ENCODE measurements at regions not wholly inside any gene's neighbourhood (a gene's known extent, or its start where the extent isn't known, plus 50 kb on each side); places are given as distances from the start of the nearest gene placed in this dataset.

- H3K36me3 ChIP-seq (ENCODE audit: insufficient read depth, low read depth, low read length): no peaks in the 10 kb centered on the region
- no peaks in the 10 kb centered on the region for H3K4me1 ChIP-seq (ENCODE audit: insufficient read depth, low read length)
- no peaks in the 10 kb centered on the region for H3K9me3 ChIP-seq (ENCODE audit: insufficient read depth, low read depth, low read length)
- no peak overlapping the region for H3K9ac ChIP-seq (ENCODE audit: low read depth, low read length)
- no peak overlapping the region for H3K4me3 ChIP-seq (ENCODE audit: low read length)
- no peaks in the 10 kb centered on the region for H3K27me3 ChIP-seq (ENCODE audit: insufficient read depth, low read length)
- H3K27ac ChIP-seq (ENCODE audit: low read length): no peak overlapping the region
Observed at GRCh38 chr10:111801841-111802240, 381.7 kb downstream of the GPAM start.

GRCh38 chr10:111804781-111805180, 378.8 kb downstream of the GPAM start:
- H3K4me1 ChIP-seq (ENCODE audit: insufficient read depth, low read length): no peaks in the 10 kb centered on the region
- H3K36me3 ChIP-seq (ENCODE audit: insufficient read depth, low read depth, low read length): no peaks in the 10 kb centered on the region
- H3K9ac ChIP-seq (ENCODE audit: low read depth, low read length): no peak overlapping the region
- H3K27ac ChIP-seq (ENCODE audit: low read length): no peak overlapping the region
- H3K4me3 ChIP-seq (ENCODE audit: low read length): no peak overlapping the region
- no peaks in the 10 kb centered on the region for H3K9me3 ChIP-seq (ENCODE audit: insufficient read depth, low read depth, low read length)
- no peaks in the 10 kb centered on the region for H3K27me3 ChIP-seq (ENCODE audit: insufficient read depth, low read length)

- Histone ChIP-seq H3K9ac (ENCODE audit: low read depth, low read length) (no peak overlapping the region), H3K4me3 (ENCODE audit: low read length) (no peak overlapping the region), H3K27ac (ENCODE audit: low read length) (no peak overlapping the region), H3K9me3 (ENCODE audit: insufficient read depth, low read depth, low read length) (no peaks in the 10 kb centered on the region), H3K36me3 (ENCODE audit: insufficient read depth, low read depth, low read length) (no peaks in the 10 kb centered on the region), H3K27me3 (ENCODE audit: insufficient read depth, low read length) (no peaks in the 10 kb centered on the region), H3K4me1 (ENCODE audit: insufficient read depth, low read length) (no peaks in the 10 kb centered on the region)
Observed at GRCh38 chr10:111811517-111811916, 372.0 kb downstream of the GPAM start.

- H3K36me3 ChIP-seq (ENCODE audit: insufficient read depth, low read depth, low read length): no peaks in the 10 kb centered on the region
- H3K27ac ChIP-seq (ENCODE audit: low read length): no peak overlapping the region
- no peaks in the 10 kb centered on the region for H3K4me1 ChIP-seq (ENCODE audit: insufficient read depth, low read length)
- H3K9me3 ChIP-seq (ENCODE audit: insufficient read depth, low read depth, low read length): no peaks in the 10 kb centered on the region
- no peak overlapping the region for H3K9ac ChIP-seq (ENCODE audit: low read depth, low read length)
- no peak overlapping the region for H3K4me3 ChIP-seq (ENCODE audit: low read length)
- no peaks in the 10 kb centered on the region for H3K27me3 ChIP-seq (ENCODE audit: insufficient read depth, low read length)
Observed at GRCh38 chr10:111820471-111820870, 363.1 kb downstream of the GPAM start.

- no peaks in the 10 kb centered on the region for H3K27me3 ChIP-seq (ENCODE audit: insufficient read depth, low read length)
- H3K9me3 ChIP-seq (ENCODE audit: insufficient read depth, low read depth, low read length): no peaks in the 10 kb centered on the region
Observed at GRCh38 chr10:111821871-111822270, 361.7 kb downstream of the GPAM start.

GRCh38 chr10:111822661-111823060, 360.9 kb downstream of the GPAM start:
- Histone ChIP-seq H3K4me3 (ENCODE audit: low read length) (no peak overlapping the region), H3K27me3 (ENCODE audit: insufficient read depth, low read length) (no peaks in the 10 kb centered on the region), H3K27ac (ENCODE audit: low read length) (no peak overlapping the region), H3K9me3 (ENCODE audit: insufficient read depth, low read depth, low read length) (no peaks in the 10 kb centered on the region), H3K36me3 (ENCODE audit: insufficient read depth, low read depth, low read length) (no peaks in the 10 kb centered on the region), H3K9ac (ENCODE audit: low read depth, low read length) (no peak overlapping the region), H3K4me1 (ENCODE audit: insufficient read depth, low read length) (no peaks in the 10 kb centered on the region)

More at GRCh38 chr10:111821871-111822270, 361.7 kb downstream of the GPAM start:
- H3K4me1 ChIP-seq (ENCODE audit: insufficient read depth, low read length): no peaks in the 10 kb centered on the region
- no peak overlapping the region for H3K4me3 ChIP-seq (ENCODE audit: low read length)
- H3K36me3 ChIP-seq (ENCODE audit: insufficient read depth, low read depth, low read length): no peaks in the 10 kb centered on the region
- H3K27ac ChIP-seq (ENCODE audit: low read length): no peak overlapping the region
- no peak overlapping the region for H3K9ac ChIP-seq (ENCODE audit: low read depth, low read length)

- no peaks in the 10 kb centered on the region for H3K9me3 ChIP-seq (ENCODE audit: insufficient read depth, low read depth, low read length)
- no peaks in the 10 kb centered on the region for H3K36me3 ChIP-seq (ENCODE audit: insufficient read depth, low read depth, low read length)
- H3K4me1 ChIP-seq (ENCODE audit: insufficient read depth, low read length): no peaks in the 10 kb centered on the region
- no peak overlapping the region for H3K9ac ChIP-seq (ENCODE audit: low read depth, low read length)
- H3K27ac ChIP-seq (ENCODE audit: low read length): no peak overlapping the region
- no peak overlapping the region for H3K4me3 ChIP-seq (ENCODE audit: low read length)
- no peaks in the 10 kb centered on the region for H3K27me3 ChIP-seq (ENCODE audit: insufficient read depth, low read length)
Observed at GRCh38 chr10:111824128-111824527, 359.4 kb downstream of the GPAM start.

GRCh38 chr10:111830359-111830758, 353.2 kb downstream of the GPAM start:
- Histone ChIP-seq H3K9ac (ENCODE audit: low read depth, low read length) (no peak overlapping the region), H3K27me3 (ENCODE audit: insufficient read depth, low read length) (no peaks in the 10 kb centered on the region), H3K36me3 (ENCODE audit: insufficient read depth, low read depth, low read length) (no peaks in the 10 kb centered on the region), H3K4me3 (ENCODE audit: low read length) (no peak overlapping the region), H3K9me3 (ENCODE audit: insufficient read depth, low read depth, low read length) (no peaks in the 10 kb centered on the region), H3K27ac (ENCODE audit: low read length) (no peak overlapping the region), H3K4me1 (ENCODE audit: insufficient read depth, low read length) (no peaks in the 10 kb centered on the region)

GRCh38 chr10:111831058-111831457, 352.5 kb downstream of the GPAM start:
- H3K4me1 ChIP-seq (ENCODE audit: insufficient read depth, low read length): no peaks in the 10 kb centered on the region
- no peak overlapping the region for H3K9ac ChIP-seq (ENCODE audit: low read depth, low read length)
- H3K27ac ChIP-seq (ENCODE audit: low read length): no peak overlapping the region
- H3K9me3 ChIP-seq (ENCODE audit: insufficient read depth, low read depth, low read length): no peaks in the 10 kb centered on the region
- no peak overlapping the region for H3K4me3 ChIP-seq (ENCODE audit: low read length)
- no peaks in the 10 kb centered on the region for H3K27me3 ChIP-seq (ENCODE audit: insufficient read depth, low read length)
- no peaks in the 10 kb centered on the region for H3K36me3 ChIP-seq (ENCODE audit: insufficient read depth, low read depth, low read length)

- H3K9me3 ChIP-seq (ENCODE audit: insufficient read depth, low read depth, low read length): no peaks in the 10 kb centered on the region
- H3K9ac ChIP-seq (ENCODE audit: low read depth, low read length): no peak overlapping the region
- no peaks in the 10 kb centered on the region for H3K27me3 ChIP-seq (ENCODE audit: insufficient read depth, low read length)
- no peaks in the 10 kb centered on the region for H3K36me3 ChIP-seq (ENCODE audit: insufficient read depth, low read depth, low read length)
- no peak overlapping the region for H3K27ac ChIP-seq (ENCODE audit: low read length)
- no peak overlapping the region for H3K4me3 ChIP-seq (ENCODE audit: low read length)
- peaks cover 18% of the 10 kb centered on the region for H3K4me1 ChIP-seq (ENCODE audit: insufficient read depth, low read length)
Observed at GRCh38 chr10:111833251-111833650, 350.3 kb downstream of the GPAM start.

GRCh38 chr10:111835574-111835973, 348.0 kb downstream of the GPAM start:
- Histone ChIP-seq H3K4me1 (ENCODE audit: insufficient read depth, low read length) (peaks cover 19% of the 10 kb centered on the region), H3K27me3 (ENCODE audit: insufficient read depth, low read length) (no peaks in the 10 kb centered on the region)

GRCh38 chr10:111836064-111836463, 347.5 kb downstream of the GPAM start:
- no peak overlapping the region for H3K9ac ChIP-seq (ENCODE audit: low read depth, low read length)
- no peaks in the 10 kb centered on the region for H3K9me3 ChIP-seq (ENCODE audit: insufficient read depth, low read depth, low read length)
- no peaks in the 10 kb centered on the region for H3K36me3 ChIP-seq (ENCODE audit: insufficient read depth, low read depth, low read length)
- no peaks in the 10 kb centered on the region for H3K27me3 ChIP-seq (ENCODE audit: insufficient read depth, low read length)
- no peak overlapping the region for H3K27ac ChIP-seq (ENCODE audit: low read length)
- H3K4me3 ChIP-seq (ENCODE audit: low read length): no peak overlapping the region
- peaks cover 19% of the 10 kb centered on the region for H3K4me1 ChIP-seq (ENCODE audit: insufficient read depth, low read length)

More at GRCh38 chr10:111835574-111835973, 348.0 kb downstream of the GPAM start:
- no peaks in the 10 kb centered on the region for H3K36me3 ChIP-seq (ENCODE audit: insufficient read depth, low read depth, low read length)
- no peak overlapping the region for H3K9ac ChIP-seq (ENCODE audit: low read depth, low read length)
- no peak overlapping the region for H3K4me3 ChIP-seq (ENCODE audit: low read length)
- H3K27ac ChIP-seq (ENCODE audit: low read length): no peak overlapping the region
- no peaks in the 10 kb centered on the region for H3K9me3 ChIP-seq (ENCODE audit: insufficient read depth, low read depth, low read length)

GRCh38 chr10:111836571-111836970, 347.0 kb downstream of the GPAM start:
- H3K9ac ChIP-seq (ENCODE audit: low read depth, low read length): no peak overlapping the region
- no peaks in the 10 kb centered on the region for H3K9me3 ChIP-seq (ENCODE audit: insufficient read depth, low read depth, low read length)
- no peak overlapping the region for H3K27ac ChIP-seq (ENCODE audit: low read length)
- no peaks in the 10 kb centered on the region for H3K36me3 ChIP-seq (ENCODE audit: insufficient read depth, low read depth, low read length)
- peaks cover 19% of the 10 kb centered on the region for H3K4me1 ChIP-seq (ENCODE audit: insufficient read depth, low read length)
- no peaks in the 10 kb centered on the region for H3K27me3 ChIP-seq (ENCODE audit: insufficient read depth, low read length)
- no peak overlapping the region for H3K4me3 ChIP-seq (ENCODE audit: low read length)

Data from iPS-20b (cell line).